Panc1 (cell line): ENCODE measurements at regions not wholly inside any gene's neighbourhood (a gene's known extent, or its start where the extent isn't known, plus 50 kb on each side); places are given as distances from the start of the nearest gene placed in this dataset.

Experiments
- POLR2AphosphoS5 ChIP-seq: IDR thresholded peaks from 2 replicates; pipeline ENCODE4 v1.6.1; 2012; ENCODE audit warnings: mild to moderate bottlenecking, low read depth, low read length, moderate library complexity
- TCF7L2 ChIP-seq: IDR thresholded peaks from 2 replicates; pipeline ENCODE4 v1.6.1; 2011; ENCODE audit warnings: mild to moderate bottlenecking, low read depth, low read length, inconsistent platforms
- TF ChIP-seq, protein P1 (sequence below): fragments of 450-650 bp; IDR thresholded peaks from 2 replicates; pipeline ENCODE4 v1.5.1; 2017; ENCODE audit warnings: mild to moderate bottlenecking

DNA sequence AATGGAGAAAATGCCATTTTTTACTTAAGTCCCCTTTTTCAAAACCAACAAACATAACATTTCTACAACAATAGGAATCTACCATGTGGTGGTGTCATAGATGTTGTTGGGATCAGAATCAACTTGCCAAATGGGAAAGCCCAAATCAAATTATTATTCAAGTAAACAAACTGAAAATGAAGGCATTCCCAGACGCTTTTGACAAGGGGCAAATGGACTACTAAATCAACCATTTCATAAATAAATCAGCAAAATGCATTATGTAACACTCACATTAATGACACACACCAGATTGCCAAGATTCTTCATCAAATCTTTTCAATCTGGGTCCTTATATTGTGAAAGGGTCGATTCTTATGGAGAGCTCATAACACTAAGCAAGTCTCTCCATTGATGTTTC, 375.6 kb downstream of the KIF16B start:
- TF ChIP-seq POLR2AphosphoS5 = no peak
- TF ChIP-seq, protein P1, sequence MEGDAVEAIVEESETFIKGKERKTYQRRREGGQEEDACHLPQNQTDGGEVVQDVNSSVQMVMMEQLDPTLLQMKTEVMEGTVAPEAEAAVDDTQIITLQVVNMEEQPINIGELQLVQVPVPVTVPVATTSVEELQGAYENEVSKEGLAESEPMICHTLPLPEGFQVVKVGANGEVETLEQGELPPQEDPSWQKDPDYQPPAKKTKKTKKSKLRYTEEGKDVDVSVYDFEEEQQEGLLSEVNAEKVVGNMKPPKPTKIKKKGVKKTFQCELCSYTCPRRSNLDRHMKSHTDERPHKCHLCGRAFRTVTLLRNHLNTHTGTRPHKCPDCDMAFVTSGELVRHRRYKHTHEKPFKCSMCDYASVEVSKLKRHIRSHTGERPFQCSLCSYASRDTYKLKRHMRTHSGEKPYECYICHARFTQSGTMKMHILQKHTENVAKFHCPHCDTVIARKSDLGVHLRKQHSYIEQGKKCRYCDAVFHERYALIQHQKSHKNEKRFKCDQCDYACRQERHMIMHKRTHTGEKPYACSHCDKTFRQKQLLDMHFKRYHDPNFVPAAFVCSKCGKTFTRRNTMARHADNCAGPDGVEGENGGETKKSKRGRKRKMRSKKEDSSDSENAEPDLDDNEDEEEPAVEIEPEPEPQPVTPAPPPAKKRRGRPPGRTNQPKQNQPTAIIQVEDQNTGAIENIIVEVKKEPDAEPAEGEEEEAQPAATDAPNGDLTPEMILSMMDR = no peak
- TF ChIP-seq TCF7L2 = no peak
